GM18519 (cell line): ENCODE measurements at regions not wholly inside any gene's neighbourhood (a gene's known extent, or its start where the extent isn't known, plus 50 kb on each side); places are given as distances from the start of the nearest gene placed in this dataset.
"Not testable (repeated sequence)": the region's sequence is repeated elsewhere in the genome, so short reads cannot be mapped to it uniquely, and the experiment has no call there.

Experiments used
- ATAC-seq: cut with Tn5 transposase; IDR thresholded peaks from one replicate; pipeline ENCODE4 v1.9.1; 2021; ENCODE audit warnings: mild to moderate bottlenecking, moderate library complexity; ENCODE audit not compliant: unreplicated experiment, low FRiP score

GRCh38 chr13:47718556-47718955, 282.5 kb downstream of the SUCLA2 start:
- ATAC-seq: no peak

- ATAC-seq: no peak
Observed at GRCh38 chr13:47708386-47708785, 292.7 kb downstream of the SUCLA2 start.

GRCh38 chr13:47707414-47707813, 293.7 kb downstream of the SUCLA2 start:
- ATAC-seq: no peak

GRCh38 chr13:47705185-47705584, 295.9 kb downstream of the SUCLA2 start:
- no peak for ATAC-seq

- no peak for ATAC-seq
Observed at GRCh38 chr13:47696674-47697073, 304.4 kb downstream of the SUCLA2 start.

- no peak for ATAC-seq
Observed at GRCh38 chr13:47687577-47687976, 313.5 kb downstream of the SUCLA2 start.

- ATAC-seq: not testable (repeated sequence)
Observed at GRCh38 chr13:47685156-47685555, 315.9 kb downstream of the SUCLA2 start.

GRCh38 chr13:47680748-47681147, 320.3 kb downstream of the SUCLA2 start:
- ATAC-seq: no peak

GRCh38 chr13:47679401-47679800, 321.7 kb downstream of the SUCLA2 start:
- no peak for ATAC-seq

GRCh38 chr13:47678201-47678968, 322.7 kb downstream of the SUCLA2 start:
- no peak for ATAC-seq

GRCh38 chr13:47675871-47676270, 325.2 kb downstream of the SUCLA2 start:
- no peak for ATAC-seq

- ATAC-seq: no peak
Observed at GRCh38 chr13:47673009-47673850, 327.8 kb downstream of the SUCLA2 start.

- ATAC-seq: no peak
Observed at GRCh38 chr13:47672245-47673008, 328.6 kb downstream of the SUCLA2 start.

GRCh38 chr13:47671776-47672175, 329.3 kb downstream of the SUCLA2 start:
- ATAC-seq: no peak

- no peak for ATAC-seq
Observed at GRCh38 chr13:47665043-47665442, 336.0 kb downstream of the SUCLA2 start.

- no peak for ATAC-seq
Observed at GRCh38 chr13:47661076-47661475, 340.0 kb downstream of the SUCLA2 start.

GRCh38 chr13:47656651-47657050, 344.4 kb downstream of the SUCLA2 start:
- ATAC-seq: no peak

- no peak for ATAC-seq
Observed at GRCh38 chr13:47650209-47650608, 350.9 kb downstream of the SUCLA2 start.

GRCh38 chr13:47647001-47647400, 354.1 kb downstream of the SUCLA2 start:
- no peak for ATAC-seq

- no peak for ATAC-seq
Observed at GRCh38 chr13:47646298-47646697, 354.8 kb downstream of the SUCLA2 start.
